ENCODE measurements at regions not wholly inside any gene's neighbourhood (a gene's known extent, or its start where the extent isn't known, plus 50 kb on each side); places are given as distances from the start of the nearest gene placed in this dataset.

DNA sequence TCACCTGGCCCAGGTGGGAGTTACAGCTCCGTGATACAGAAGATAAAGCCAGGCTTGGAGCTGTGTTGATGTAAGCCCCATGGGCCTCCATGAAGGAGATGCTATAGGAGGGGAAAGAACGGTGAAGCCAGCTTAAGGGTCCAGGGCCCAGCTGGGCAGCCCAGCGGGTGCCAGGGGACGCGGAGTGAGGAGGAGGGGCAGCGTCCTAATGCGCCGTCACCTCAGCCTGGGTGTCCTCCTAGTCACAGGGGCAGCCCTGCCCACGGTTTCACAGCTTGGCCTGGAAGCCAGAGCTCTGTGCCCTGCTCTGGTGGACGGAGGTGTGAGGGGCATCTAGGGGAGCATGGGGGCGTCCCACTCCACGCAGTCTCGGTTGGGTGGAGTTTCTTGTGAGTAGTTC is 52.7 kb upstream of the TTC34 start:
- TF ChIP-seq, protein P1, sequence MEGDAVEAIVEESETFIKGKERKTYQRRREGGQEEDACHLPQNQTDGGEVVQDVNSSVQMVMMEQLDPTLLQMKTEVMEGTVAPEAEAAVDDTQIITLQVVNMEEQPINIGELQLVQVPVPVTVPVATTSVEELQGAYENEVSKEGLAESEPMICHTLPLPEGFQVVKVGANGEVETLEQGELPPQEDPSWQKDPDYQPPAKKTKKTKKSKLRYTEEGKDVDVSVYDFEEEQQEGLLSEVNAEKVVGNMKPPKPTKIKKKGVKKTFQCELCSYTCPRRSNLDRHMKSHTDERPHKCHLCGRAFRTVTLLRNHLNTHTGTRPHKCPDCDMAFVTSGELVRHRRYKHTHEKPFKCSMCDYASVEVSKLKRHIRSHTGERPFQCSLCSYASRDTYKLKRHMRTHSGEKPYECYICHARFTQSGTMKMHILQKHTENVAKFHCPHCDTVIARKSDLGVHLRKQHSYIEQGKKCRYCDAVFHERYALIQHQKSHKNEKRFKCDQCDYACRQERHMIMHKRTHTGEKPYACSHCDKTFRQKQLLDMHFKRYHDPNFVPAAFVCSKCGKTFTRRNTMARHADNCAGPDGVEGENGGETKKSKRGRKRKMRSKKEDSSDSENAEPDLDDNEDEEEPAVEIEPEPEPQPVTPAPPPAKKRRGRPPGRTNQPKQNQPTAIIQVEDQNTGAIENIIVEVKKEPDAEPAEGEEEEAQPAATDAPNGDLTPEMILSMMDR (IDR thresholded peaks at IDR 0.05) = no peak
- no peak for TF ChIP-seq POLR2AphosphoS5 (IDR thresholded peaks at IDR 0.05)

All from breast epithelium (tissue), 3 donors.